Brain pericyte (primary cell): ENCODE measurements at regions not wholly inside any gene's neighbourhood (a gene's known extent, or its start where the extent isn't known, plus 50 kb on each side); places are given as distances from the start of the nearest gene placed in this dataset.
"Not testable (repeated sequence)": the region's sequence is repeated elsewhere in the genome, so short reads cannot be mapped to it uniquely, and the experiment has no call there.

Experiments
- DNase-seq: peaks from one replicate; pipeline ENCODE4 v3.0.0-alpha.2; 2012; ENCODE audit warnings: low read depth, low spot score

DNA sequence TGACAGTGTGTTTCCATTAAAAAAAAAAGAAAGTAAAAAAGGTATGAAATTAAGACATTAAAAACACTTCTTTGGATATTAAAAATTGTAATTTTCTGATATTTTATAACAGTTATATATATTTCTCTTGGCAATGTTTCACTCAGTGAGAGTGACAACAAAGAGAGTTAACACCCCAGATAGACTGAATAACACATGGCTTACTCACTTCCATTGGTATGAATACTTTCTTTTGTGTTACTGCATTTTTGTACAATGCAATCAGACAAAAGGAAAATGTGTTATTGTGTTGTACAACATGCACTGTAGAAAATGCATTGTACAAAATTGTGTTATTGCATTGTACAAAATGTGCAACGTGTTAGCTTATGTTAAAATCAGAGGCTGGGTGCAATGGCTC lies 676.6 kb upstream of the AMELY start:
- not testable (repeated sequence) for DNase-seq

DNA sequence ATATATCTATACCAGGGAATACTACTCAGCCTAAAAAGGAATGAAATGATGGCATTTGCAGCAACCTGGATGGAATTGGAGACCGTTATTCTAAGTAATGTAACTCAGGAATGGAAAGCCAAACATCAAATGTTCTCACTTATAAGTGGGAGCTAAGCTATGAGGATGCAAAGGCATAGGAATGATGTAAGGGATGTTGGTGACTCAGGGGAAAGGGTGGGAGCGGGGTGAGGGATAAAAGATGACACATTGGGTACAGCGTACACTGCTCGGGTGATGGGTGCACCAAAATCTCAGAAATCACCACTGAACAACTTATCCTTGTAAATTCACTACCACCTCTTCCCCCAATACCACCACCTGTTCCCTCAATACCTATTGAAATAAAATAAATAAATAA lies 651.0 kb upstream of the AMELY start:
- no peak for DNase-seq

DNA sequence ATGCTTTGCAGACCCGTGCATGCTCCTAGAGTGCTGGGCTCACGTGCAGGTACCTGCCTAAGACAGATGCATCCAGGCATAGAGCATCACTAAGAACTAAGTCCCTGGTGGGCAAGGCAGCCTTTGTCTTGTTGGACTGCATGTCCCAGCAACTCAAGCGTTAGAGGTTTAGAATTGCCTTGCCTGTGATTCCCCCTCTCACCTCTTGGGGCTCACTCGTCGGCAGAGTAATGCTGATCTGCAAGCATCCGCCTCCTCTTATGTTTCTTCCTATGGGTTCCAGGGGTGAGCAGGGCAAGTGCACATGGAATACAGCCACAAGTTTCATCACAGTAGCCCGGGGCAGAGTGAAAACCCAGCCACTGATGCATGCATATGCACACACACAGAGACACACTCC lies 646.1 kb upstream of the AMELY start:
- no peak for DNase-seq

DNA sequence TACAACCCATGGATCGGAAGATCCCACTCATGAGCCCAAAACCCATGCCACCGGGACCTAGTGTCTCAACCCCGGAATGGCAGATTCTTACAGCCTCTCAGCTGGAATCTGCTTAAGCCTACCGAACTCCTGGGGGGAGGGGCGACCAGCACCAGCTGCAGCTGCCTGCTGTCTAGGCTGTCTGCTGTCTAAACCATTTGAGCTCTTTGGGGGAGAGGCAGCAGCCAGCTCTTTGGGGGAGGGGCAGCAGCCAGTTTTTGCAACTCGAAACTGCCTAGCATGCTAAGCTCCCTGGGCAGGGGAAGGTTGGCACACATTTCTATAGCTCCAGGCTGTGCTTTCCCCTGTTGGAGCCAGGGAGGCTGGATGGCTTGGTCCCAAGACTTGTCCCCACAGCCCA lies 643.5 kb upstream of the AMELY start:
- DNase-seq = no peak

- no peak for DNase-seq
These were observed 633.5 kb upstream of the AMELY start for GRCh38 chrY:7545060-7545459.

DNA sequence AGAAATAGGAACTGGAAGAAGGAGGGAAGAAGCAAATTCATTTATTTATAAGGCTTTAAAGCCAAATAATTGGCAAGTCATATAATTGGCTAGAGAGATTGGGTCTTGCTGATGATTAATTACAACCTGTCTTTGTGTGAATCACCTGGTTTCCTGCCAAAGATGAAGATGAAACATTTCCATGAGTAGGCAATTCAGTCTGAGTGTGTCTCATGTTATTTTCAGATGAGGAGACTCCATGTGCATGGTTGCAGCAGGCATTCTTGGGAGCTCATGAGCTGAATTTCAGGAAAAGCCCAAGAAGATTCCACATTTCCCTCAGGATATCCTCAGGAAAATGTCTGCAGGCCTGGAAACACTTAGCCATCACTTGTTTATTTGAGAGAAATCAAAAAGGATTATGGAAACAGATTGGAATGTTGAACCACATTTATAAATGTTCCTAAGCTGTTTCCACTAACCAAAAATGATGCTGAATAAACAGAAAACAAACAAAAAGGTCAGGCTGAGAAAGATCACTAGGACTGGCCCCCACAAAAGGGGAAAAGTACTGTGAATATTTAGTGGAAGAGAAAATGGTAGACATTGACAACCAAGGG lies 632.7 kb upstream of the AMELY start:
- DNase-seq = no peak

DNA sequence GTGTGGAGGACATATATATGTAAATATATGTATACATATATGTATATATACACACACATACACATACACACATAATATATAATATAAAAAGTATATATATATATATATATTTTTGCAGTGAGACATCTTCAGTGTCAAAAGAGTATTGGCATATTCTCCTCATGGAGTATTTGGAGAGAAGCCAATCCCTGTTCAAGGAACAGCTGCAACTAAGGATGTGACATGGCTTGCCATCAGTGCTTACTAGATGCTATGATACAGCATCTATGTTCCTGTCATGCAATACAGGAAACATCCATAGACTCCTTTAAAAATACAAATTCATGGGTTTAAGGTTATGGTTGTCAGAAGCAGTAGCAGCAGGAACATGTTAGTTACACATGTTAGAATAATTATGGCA lies 632.0 kb upstream of the AMELY start:
- no peak for DNase-seq

DNA sequence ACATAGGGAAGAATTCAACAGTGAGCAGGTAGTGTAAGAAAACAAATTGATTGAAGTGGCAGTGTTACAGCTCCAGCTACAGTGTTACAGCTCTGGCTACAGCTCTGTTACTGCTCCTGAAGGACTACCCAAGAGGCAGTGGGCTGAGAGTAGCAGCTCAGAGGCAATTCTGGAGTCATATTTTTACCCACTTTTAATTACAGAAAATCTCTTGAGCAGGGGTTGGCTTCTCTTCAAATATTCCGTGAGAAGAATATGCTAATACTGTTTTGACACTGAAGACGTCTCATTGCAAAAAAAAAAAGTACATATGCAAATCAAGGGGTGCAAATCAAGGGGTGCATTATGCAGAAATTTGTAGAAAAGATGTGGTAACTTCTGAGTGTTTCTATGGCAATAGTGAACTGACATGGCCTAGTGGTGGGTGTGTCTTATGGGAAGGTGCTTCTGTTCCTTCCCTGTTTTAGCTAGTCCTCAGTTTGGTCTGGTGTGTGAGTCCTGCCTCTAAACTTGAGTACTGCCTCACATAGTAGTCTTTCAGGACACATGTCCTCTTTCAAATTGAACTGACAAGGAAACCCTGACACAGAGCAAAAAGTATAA lies 630.8 kb upstream of the AMELY start:
- no peak for DNase-seq

DNA sequence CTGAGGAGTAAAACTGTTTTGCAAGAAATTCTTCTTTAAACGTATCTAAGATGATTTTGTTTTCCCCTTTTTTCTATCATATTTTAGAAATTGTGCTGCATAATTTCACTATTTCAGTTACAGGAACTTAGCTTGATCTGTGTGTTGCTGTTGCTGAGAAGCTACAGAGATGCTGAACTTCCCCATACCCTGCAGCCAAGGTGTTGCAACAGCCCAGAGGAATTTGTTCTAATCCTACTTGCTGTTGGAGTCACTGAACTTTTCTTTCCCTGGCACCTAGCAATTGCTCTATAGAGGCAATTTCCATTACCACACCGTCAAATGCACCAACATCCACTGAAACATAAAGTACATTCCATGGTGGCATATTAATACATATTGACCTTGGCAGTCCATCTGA lies 617.8 kb upstream of the AMELY start:
- no peak for DNase-seq

- DNase-seq = peak; percentile 39
These were observed 616.0 kb upstream of the AMELY start for GRCh38 chrY:7527568-7527967.

DNA sequence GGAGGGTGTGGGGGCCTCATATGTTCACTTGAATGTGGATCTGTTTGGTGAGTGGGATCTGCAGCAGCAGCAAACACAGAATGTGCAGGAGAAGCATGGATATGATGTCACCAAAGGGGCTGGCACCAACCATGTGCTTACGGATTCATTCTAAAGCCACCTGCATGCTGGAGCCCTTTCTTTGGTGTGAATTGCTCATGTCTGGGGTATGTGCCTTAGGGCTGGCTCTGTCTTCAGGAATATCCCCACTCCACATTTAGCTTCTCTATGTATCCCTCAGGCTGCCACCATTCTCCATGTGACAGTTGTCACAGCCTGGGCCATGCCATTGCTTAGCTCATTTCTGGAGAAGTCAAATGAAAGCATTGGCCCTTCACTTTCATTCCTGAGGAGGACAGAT lies 606.8 kb upstream of the AMELY start:
- DNase-seq = no peak

DNA sequence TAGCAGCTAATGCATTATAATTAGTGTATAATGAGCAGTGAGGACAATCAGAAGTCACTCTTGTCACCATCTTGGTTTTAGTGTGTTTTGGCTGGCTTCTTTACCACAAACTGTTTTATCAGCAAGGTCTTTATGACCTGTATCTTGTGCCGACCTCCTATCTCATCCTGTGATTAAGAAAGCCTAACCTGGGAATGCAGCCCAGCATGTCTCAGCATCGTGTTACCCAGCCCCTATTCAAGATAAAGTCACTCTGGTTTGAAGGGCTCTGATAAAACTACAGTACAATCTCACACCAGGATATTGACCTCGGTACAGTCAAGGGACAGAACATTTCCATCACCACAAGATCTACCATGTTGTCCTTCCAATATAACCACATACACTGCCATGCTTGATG lies 604.7 kb upstream of the AMELY start:
- no peak for DNase-seq

DNA sequence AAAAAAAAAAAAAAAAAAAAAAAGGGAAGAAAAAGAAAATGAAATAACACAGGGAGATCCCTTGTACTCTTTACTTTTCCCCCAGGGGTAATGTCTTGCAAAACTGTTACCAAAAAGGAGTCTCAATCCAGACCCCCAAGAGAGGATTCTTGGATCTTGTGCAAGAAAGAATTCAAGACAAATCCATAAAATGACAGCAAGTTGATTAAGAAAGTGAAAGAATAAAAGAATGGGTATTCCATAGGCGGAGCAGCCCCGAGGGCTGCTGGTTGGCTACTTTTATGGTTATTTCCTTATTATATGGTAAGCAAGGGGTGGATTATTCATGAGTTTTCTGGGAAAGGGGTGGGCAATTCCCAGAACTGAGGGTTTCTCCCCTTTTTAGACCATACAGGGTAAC lies 604.3 kb upstream of the AMELY start:
- DNase-seq = no peak

GRCh38 chrY:7502896-7503295 lies 591.3 kb upstream of the AMELY start:
- no peak for DNase-seq

GRCh38 chrY:7501236-7501635 lies 589.7 kb upstream of the AMELY start:
- no peak for DNase-seq

- DNase-seq = no peak
These were observed 584.4 kb upstream of the AMELY start for GRCh38 chrY:7496001-7496400.

GRCh38 chrY:7484455-7485285 lies 573.1 kb upstream of the AMELY start:
- not testable (repeated sequence) for DNase-seq

GRCh38 chrY:7471976-7472375 lies 560.4 kb upstream of the AMELY start:
- no peak for DNase-seq

- DNase-seq = no peak
These were observed 558.5 kb upstream of the AMELY start for GRCh38 chrY:7470037-7470436.

- DNase-seq = no peak
These were observed 557.6 kb upstream of the AMELY start for GRCh38 chrY:7468951-7469745.

GRCh38 chrY:7467796-7468520 lies 556.4 kb upstream of the AMELY start:
- no peak for DNase-seq
